ENCODE measurements at regions not wholly inside any gene's neighbourhood (a gene's known extent, or its start where the extent isn't known, plus 50 kb on each side); places are given as distances from the start of the nearest gene placed in this dataset.

GRCh38 chr2:212814941-212815340, 276.3 kb upstream of the ERBB4 start:
- TF ChIP-seq POLR2A (IDR thresholded peaks at IDR 0.05) (no peak), CTCF (IDR thresholded peaks at IDR 0.05) (no peak), POLR2AphosphoS5 (IDR thresholded peaks at IDR 0.05) (no peak)

All from gastroesophageal sphincter (tissue), 3 donors.